Left lung (tissue), 4 donors: ENCODE measurements at regions not wholly inside any gene's neighbourhood (a gene's known extent, or its start where the extent isn't known, plus 50 kb on each side); places are given as distances from the start of the nearest gene placed in this dataset.

Source experiments
- ATAC-seq: fragments of 200-7000 bp; cut with Tn5 transposase; one replicate; pipeline ENCODE4 v1.9.1; 2020; ENCODE audit warnings: moderate library complexity
- DNase-seq, 4 donors: peaks; one replicate each; pipeline ENCODE4 v3.0.0-alpha.2; 2013 to 2020
- H3K27ac ChIP-seq, 2 donors: fragments of 200-600 bp; sonication (generic) in 1 of 2; one replicate each; pipeline versions ENCODE4 v1.5.0 to v1.8.0; 2020 to 2021
- H3K27me3 ChIP-seq, 2 donors: fragments of 200-600 bp; sonication (generic) in 1 of 2; one replicate each; pipeline versions ENCODE4 v1.5.0 to v1.8.0; 2020 to 2021
- H3K36me3 ChIP-seq, 2 donors: fragments of 200-600 bp; sonication (generic) in 1 of 2; one replicate each; pipeline versions ENCODE4 v1.5.0 to v1.8.0; 2020 to 2021
- H3K4me1 ChIP-seq, 2 donors: fragments of 200-600 bp; one replicate each; pipeline ENCODE4 v1.8.0; 2021
- H3K4me3 ChIP-seq, 2 donors: fragments of 200-600 bp; sonication (generic) in 1 of 2; one replicate each; pipeline versions ENCODE4 v1.5.0 to v1.8.0; 2020 to 2021; ENCODE audit warnings: mild to moderate bottlenecking in 1 of 2
- H3K9me3 ChIP-seq, 2 donors: fragments of 200-600 bp; sonication (generic) in 1 of 2; one replicate each; pipeline versions ENCODE4 v1.5.0 to v1.8.0; 2020 to 2021
- intact Hi-C, 2 donors: fragments of 100-400 bp; cut with DNase I; formaldehyde crosslinking; loops; one replicate each; pipeline versions ENCODE4 v1.11.2 to v1.14.2; 2022
- TF ChIP-seq, protein P1 (sequence below), 2 donors: fragments of 200-600 bp; sonication (generic) in 1 of 2; IDR thresholded peaks; one replicate each; pipeline versions ENCODE4 v1.5.0 to v1.8.0; 2021; ENCODE audit warnings: antibody characterized with exemption in 2 of 2
- donor health status: DM: no; HTN: yes; CAD: no.
- donor health status: DM: no; HTN: no; CAD: no.

DNA sequence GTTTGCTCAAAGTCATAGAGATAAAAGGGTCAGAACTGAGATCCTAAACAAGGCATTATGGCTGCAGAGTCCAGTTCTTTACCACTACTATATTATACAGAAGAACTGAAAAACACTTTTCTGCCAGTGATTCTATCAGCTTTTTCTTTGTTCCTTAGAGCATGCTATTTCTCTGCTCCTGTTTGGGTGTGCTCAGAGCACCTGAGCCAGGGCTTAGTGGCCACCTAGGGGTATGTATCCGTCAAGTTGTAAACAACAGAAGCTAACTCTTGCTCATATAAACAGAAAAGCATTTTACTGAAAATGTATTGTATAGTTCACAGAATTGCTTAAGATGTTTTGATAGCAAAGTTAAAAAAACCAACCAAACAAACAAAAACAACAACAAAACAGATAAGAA lies 470.8 kb downstream of the SLC16A7 start:
- intact Hi-C loops: no loop called here
- no peak for ATAC-seq
- no peaks in the 10 kb centered on the region for H3K4me1 ChIP-seq
- H3K27ac ChIP-seq: no peak overlapping the region
- no peaks in the 10 kb centered on the region for H3K36me3 ChIP-seq
- H3K27me3 ChIP-seq: no peaks in the 10 kb centered on the region
- TF ChIP-seq, protein P1, sequence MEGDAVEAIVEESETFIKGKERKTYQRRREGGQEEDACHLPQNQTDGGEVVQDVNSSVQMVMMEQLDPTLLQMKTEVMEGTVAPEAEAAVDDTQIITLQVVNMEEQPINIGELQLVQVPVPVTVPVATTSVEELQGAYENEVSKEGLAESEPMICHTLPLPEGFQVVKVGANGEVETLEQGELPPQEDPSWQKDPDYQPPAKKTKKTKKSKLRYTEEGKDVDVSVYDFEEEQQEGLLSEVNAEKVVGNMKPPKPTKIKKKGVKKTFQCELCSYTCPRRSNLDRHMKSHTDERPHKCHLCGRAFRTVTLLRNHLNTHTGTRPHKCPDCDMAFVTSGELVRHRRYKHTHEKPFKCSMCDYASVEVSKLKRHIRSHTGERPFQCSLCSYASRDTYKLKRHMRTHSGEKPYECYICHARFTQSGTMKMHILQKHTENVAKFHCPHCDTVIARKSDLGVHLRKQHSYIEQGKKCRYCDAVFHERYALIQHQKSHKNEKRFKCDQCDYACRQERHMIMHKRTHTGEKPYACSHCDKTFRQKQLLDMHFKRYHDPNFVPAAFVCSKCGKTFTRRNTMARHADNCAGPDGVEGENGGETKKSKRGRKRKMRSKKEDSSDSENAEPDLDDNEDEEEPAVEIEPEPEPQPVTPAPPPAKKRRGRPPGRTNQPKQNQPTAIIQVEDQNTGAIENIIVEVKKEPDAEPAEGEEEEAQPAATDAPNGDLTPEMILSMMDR (IDR thresholded peaks at IDR 0.05): no peak
- H3K4me3 ChIP-seq: no peak overlapping the region
- H3K9me3 ChIP-seq: no peaks in the 10 kb centered on the region
- no peak for DNase-seq

- H3K9me3 ChIP-seq: no peaks in the 10 kb centered on the region
- TF ChIP-seq, protein P1 (IDR thresholded peaks at IDR 0.05): no peak
- no peaks in the 10 kb centered on the region for H3K36me3 ChIP-seq
- no peaks in the 10 kb centered on the region for H3K27me3 ChIP-seq
- intact Hi-C loops: no loop called here
- no peaks in the 10 kb centered on the region for H3K4me1 ChIP-seq
- H3K27ac ChIP-seq: no peak overlapping the region
- DNase-seq: no peak
- H3K4me3 ChIP-seq: no peak overlapping the region
- no peak for ATAC-seq
Measured at GRCh38 chr12:60070552-60070951, 474.7 kb downstream of the SLC16A7 start.

GRCh38 chr12:60071759-60072191 lies 475.9 kb downstream of the SLC16A7 start:
- Histone ChIP-seq H3K4me3 (no peak overlapping the region), H3K27me3 (no peaks in the 10 kb centered on the region), H3K36me3 (no peaks in the 10 kb centered on the region), H3K9me3 (no peaks in the 10 kb centered on the region), H3K27ac (no peak overlapping the region), H3K4me1 (no peaks in the 10 kb centered on the region)
- DNase-seq (no peak), ATAC-seq (no peak)
- TF ChIP-seq, protein P1 (IDR thresholded peaks at IDR 0.05): no peak
- intact Hi-C loops: no loop called here

DNA sequence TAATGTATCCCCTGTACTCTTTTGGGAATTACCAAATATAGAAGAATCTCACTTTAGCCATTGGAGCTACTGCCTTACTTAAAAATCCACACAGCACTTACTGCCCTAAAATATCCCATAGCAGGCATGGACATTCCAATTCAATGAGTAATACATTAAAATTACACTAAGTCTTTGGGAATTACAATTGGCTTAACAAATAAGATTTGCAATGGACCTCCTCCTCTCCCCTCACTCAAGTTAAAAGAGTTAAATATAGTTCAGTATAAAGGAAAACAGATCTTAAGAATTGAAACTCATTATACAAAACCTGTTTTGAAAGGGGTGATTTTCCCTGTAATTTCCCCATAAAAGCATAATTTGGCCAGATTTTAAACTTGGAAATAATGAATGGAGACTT lies 477.1 kb downstream of the SLC16A7 start:
- no peaks in the 10 kb centered on the region for H3K36me3 ChIP-seq
- no peak for ATAC-seq

DNA sequence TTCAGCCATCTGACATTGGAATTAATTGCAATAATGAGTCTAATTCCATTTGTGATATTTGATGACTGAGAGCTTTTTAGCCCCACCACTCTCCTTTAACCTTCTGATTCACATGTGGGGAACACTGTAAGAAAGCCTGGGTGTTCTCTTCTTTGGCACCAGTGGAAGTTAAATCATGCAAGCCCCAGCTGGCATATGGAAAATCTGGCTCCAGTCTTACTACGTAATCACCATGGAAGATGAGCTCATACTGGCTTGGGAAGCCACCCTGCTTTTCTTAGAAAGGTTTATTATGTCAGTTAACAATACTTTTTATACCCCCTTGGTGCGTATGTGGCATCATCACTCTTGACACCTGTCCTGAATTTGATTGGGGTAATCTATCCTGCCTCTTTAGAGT lies 479.3 kb downstream of the SLC16A7 start:
- DNase-seq (no peak), ATAC-seq (no peak)
- Histone ChIP-seq H3K36me3 (no peaks in the 10 kb centered on the region), H3K27me3 (no peaks in the 10 kb centered on the region), H3K4me3 (no peak overlapping the region), H3K9me3 (no peaks in the 10 kb centered on the region), H3K27ac (no peak overlapping the region), H3K4me1 (no peaks in the 10 kb centered on the region)
- intact Hi-C loops: no loop called here
- TF ChIP-seq, protein P1 (IDR thresholded peaks at IDR 0.05): no peak

More for the DNA sequence above, 477.1 kb downstream of the SLC16A7 start:
- Histone ChIP-seq H3K4me3 (no peak overlapping the region), H3K9me3 (no peaks in the 10 kb centered on the region), H3K27me3 (no peaks in the 10 kb centered on the region), H3K27ac (no peak overlapping the region), H3K4me1 (no peaks in the 10 kb centered on the region)
- TF ChIP-seq, protein P1 (IDR thresholded peaks at IDR 0.05): no peak
- intact Hi-C loops: no loop called here
- no peak for DNase-seq
